ENCODE measurements at regions not wholly inside any gene's neighbourhood (a gene's known extent, or its start where the extent isn't known, plus 50 kb on each side); places are given as distances from the start of the nearest gene placed in this dataset.

DNA sequence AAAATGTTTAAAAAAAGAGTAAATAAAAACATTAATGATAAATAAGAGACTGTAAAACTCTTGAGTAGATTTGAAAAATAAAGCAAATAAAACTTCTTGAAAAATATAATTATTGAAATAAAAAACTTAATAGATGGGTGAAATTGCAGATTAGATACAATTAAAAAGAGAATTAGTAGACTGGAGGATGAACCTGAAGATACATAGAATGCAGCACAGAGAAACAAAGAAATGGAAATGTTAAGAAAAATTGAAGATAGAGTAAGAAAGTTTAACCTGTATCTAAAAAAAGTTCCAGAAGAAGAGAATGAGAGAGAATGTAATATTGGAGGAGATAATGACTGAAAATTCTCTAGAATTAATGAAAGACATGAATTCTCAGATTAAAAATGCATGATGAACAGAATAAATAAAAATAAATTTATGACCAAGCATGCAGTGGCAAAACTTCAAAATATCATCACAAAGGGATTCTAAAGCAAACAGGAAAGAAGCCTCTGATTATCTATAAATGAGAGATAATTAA lies 438.1 kb upstream of the CLINT1 start:
- H3K36me3 ChIP-seq = no peaks in the 10 kb centered on the region
- no peak for TF ChIP-seq POLR2A (IDR thresholded peaks at IDR 0.05)
- TF ChIP-seq, protein P1, sequence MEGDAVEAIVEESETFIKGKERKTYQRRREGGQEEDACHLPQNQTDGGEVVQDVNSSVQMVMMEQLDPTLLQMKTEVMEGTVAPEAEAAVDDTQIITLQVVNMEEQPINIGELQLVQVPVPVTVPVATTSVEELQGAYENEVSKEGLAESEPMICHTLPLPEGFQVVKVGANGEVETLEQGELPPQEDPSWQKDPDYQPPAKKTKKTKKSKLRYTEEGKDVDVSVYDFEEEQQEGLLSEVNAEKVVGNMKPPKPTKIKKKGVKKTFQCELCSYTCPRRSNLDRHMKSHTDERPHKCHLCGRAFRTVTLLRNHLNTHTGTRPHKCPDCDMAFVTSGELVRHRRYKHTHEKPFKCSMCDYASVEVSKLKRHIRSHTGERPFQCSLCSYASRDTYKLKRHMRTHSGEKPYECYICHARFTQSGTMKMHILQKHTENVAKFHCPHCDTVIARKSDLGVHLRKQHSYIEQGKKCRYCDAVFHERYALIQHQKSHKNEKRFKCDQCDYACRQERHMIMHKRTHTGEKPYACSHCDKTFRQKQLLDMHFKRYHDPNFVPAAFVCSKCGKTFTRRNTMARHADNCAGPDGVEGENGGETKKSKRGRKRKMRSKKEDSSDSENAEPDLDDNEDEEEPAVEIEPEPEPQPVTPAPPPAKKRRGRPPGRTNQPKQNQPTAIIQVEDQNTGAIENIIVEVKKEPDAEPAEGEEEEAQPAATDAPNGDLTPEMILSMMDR (IDR thresholded peaks at IDR 0.05) = no peak

DNA sequence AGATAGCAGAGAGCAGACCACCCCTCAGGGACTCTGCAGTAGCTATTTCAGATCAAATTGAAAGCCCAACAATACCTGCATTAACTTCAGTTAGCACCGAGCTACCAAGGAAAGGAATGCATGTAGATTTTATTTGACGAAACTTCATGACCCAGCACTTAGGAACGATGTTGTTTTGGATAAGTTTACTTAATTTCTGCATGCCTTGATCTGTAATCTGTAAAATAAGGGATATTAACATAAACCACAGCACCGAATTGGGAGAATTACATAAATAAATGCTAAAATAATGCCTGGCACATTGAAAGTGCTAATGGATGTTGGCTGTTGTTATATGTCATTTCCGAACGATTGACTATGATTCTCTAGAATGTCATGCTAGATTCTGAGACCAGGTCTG lies 435.8 kb upstream of the CLINT1 start:
- H3K27ac ChIP-seq = no peak overlapping the region

More for the DNA sequence above, 438.1 kb upstream of the CLINT1 start:
- Histone ChIP-seq H3K4me1 (no peaks in the 10 kb centered on the region), H3K9me3 (no peaks in the 10 kb centered on the region), H3K27ac (no peak overlapping the region), H3K4me3 (no peak overlapping the region), H3K27me3 (no peaks in the 10 kb centered on the region)
- DNase-seq = no peak

DNA sequence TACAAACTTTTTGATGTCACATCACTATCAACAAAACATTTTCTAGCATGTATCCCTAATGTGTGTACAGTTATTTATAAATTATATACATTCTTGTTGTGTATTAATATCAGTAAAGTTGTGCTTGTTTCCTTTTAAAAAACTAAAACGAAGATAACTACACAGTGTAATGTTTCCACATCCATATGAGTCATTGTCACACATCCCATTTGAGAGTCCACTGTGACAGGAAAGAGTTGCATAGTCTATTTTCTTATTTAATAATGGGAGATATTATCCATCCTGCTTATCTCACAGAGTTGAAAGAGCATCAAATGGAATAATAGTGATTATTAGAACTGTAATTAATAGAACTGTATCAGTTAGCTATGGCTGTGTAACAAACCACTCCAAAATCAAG lies 434.0 kb upstream of the CLINT1 start:
- Histone ChIP-seq H3K4me3 (no peak overlapping the region), H3K27ac (no peak overlapping the region), H3K9me3 (no peaks in the 10 kb centered on the region), H3K36me3 (no peaks in the 10 kb centered on the region), H3K4me1 (no peaks in the 10 kb centered on the region), H3K27me3 (no peaks in the 10 kb centered on the region)
- TF ChIP-seq, protein P1 (IDR thresholded peaks at IDR 0.05) = no peak
- no peak for TF ChIP-seq POLR2A (IDR thresholded peaks at IDR 0.05)
- no peak for DNase-seq

More for the DNA sequence above, 435.8 kb upstream of the CLINT1 start:
- Histone ChIP-seq H3K27me3 (no peaks in the 10 kb centered on the region), H3K4me1 (no peaks in the 10 kb centered on the region), H3K9me3 (no peaks in the 10 kb centered on the region), H3K4me3 (no peak overlapping the region), H3K36me3 (no peaks in the 10 kb centered on the region)
- DNase-seq = no peak
- TF ChIP-seq, protein P1 (IDR thresholded peaks at IDR 0.05) = no peak
- no peak for TF ChIP-seq POLR2A (IDR thresholded peaks at IDR 0.05)

DNA sequence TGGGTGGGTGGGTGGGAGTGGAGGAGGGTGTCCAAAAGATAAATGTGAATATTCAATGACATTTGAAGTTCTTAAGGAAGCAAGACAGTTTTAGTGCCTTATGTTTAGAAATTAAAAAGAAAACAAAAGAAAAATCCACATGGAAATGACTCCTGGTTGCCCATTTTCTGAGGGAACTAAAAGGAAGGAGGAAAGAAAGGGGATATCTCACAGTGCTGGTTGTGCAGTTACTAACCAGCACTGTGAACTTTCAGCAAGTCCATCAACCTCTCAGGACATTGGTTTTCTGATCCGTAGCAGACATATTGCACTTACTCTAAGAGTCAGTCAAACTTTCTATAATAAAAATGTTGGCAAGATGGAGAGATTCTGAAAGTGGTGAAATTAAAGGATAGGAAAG lies 431.0 kb upstream of the CLINT1 start:
- no peaks in the 10 kb centered on the region for H3K4me1 ChIP-seq
- H3K27ac ChIP-seq = no peak overlapping the region
- no peaks in the 10 kb centered on the region for H3K9me3 ChIP-seq
- no peak for DNase-seq
- H3K36me3 ChIP-seq = no peaks in the 10 kb centered on the region
- no peak overlapping the region for H3K4me3 ChIP-seq
- H3K27me3 ChIP-seq = no peaks in the 10 kb centered on the region
- TF ChIP-seq, protein P1 (IDR thresholded peaks at IDR 0.05) = no peak
- TF ChIP-seq POLR2A (IDR thresholded peaks at IDR 0.05) = no peak

DNA sequence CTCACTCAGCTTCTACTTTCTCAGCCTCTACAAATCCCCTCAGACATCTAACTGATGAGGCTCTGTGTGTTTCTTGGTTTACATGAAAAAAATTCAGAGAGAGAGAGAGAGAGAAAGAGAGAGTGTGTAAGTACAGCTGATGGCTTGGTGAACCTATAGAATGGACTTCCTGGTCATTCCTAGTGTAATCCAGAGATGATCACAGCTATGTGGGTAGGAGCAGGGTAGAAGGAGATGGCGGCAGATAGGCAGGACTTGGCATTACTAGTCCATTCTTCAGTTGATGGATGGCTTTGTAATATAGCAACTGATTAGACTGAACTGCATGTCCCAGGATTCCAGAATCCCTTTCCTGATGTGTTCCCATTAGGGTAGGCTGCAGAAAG lies 429.3 kb upstream of the CLINT1 start:
- TF ChIP-seq, protein P1 (IDR thresholded peaks at IDR 0.05) = no peak
- no peak for TF ChIP-seq POLR2A (IDR thresholded peaks at IDR 0.05)
- Histone ChIP-seq H3K9me3 (no peaks in the 10 kb centered on the region), H3K27me3 (no peaks in the 10 kb centered on the region), H3K36me3 (no peaks in the 10 kb centered on the region), H3K4me3 (no peak overlapping the region), H3K27ac (no peak overlapping the region), H3K4me1 (no peaks in the 10 kb centered on the region)
- DNase-seq = no peak

All from Peyer's patch (tissue), 4 donors.